RWPE2 (cell line): ENCODE measurements at regions not wholly inside any gene's neighbourhood (a gene's known extent, or its start where the extent isn't known, plus 50 kb on each side); places are given as distances from the start of the nearest gene placed in this dataset.

Experiments
- ATAC-seq: fragments of 200-7000 bp; cut with Tn5 transposase; 3 replicates; pipeline ENCODE4 v1.9.1; 2021; ENCODE audit warnings: low read depth
- DNase-seq: peaks from one replicate; pipeline ENCODE4 v3.0.0-alpha.2; 2020; ENCODE audit warnings: low spot score
- H3K27ac ChIP-seq: fragments of 450-650 bp; 2 replicates; pipeline ENCODE4 v1.5.1; 2017; ENCODE audit warnings: mild to moderate bottlenecking; ENCODE audit not compliant: poor library complexity, severe bottlenecking
- H3K27me3 ChIP-seq: fragments of 250-450 bp; sonication (Bioruptor Pico); 2 replicates; pipeline ENCODE4 v1.5.1; 2021; ENCODE audit warnings: mild to moderate bottlenecking, moderate library complexity; ENCODE audit not compliant: insufficient read depth, poor library complexity, severe bottlenecking
- H3K36me3 ChIP-seq: fragments of 250-450 bp; sonication (Bioruptor Pico); 2 replicates; pipeline ENCODE4 v1.5.1; 2020; ENCODE audit warnings: low read depth, mild to moderate bottlenecking, moderate library complexity
- H3K4me1 ChIP-seq: fragments of 250-450 bp; sonication (Bioruptor Pico); 2 replicates; pipeline ENCODE4 v1.5.1; 2021; ENCODE audit warnings: mild to moderate bottlenecking, moderate library complexity; ENCODE audit not compliant: insufficient read depth, poor library complexity, severe bottlenecking
- H3K4me3 ChIP-seq: fragments of 250-450 bp; sonication (Bioruptor Pico); 2 replicates; pipeline ENCODE4 v1.5.1; 2021; ENCODE audit warnings: mild to moderate bottlenecking, moderate library complexity; ENCODE audit not compliant: severe bottlenecking
- H3K9me3 ChIP-seq: fragments of 250-450 bp; sonication (Bioruptor Pico); 2 replicates; pipeline ENCODE4 v1.5.1; 2021; ENCODE audit warnings: mild to moderate bottlenecking, moderate library complexity; ENCODE audit not compliant: severe bottlenecking
- CTCF ChIP-seq: fragments of 450-650 bp; IDR thresholded peaks from one replicate; pipeline ENCODE4 v1.5.1; 2017; ENCODE audit warnings: mild to moderate bottlenecking, moderate library complexity; ENCODE audit not compliant: poor library complexity, severe bottlenecking

GRCh38 chr13:100962585-100962984, 288.0 kb upstream of the TMTC4 start:
- Histone ChIP-seq H3K4me3 (no peak overlapping the region), H3K9me3 (no peaks in the 10 kb centered on the region), H3K36me3 (no peaks in the 10 kb centered on the region), H3K4me1 (no peaks in the 10 kb centered on the region), H3K27me3 (no peaks in the 10 kb centered on the region), H3K27ac (no peak overlapping the region)
- DNase-seq = no peak
- no peak for ATAC-seq
- no peak for TF ChIP-seq CTCF

GRCh38 chr13:100961186-100961585, 286.6 kb upstream of the TMTC4 start:
- no peak for TF ChIP-seq CTCF
- H3K27me3 ChIP-seq = no peaks in the 10 kb centered on the region
- DNase-seq = no peak
- no peak overlapping the region for H3K27ac ChIP-seq
- no peaks in the 10 kb centered on the region for H3K4me1 ChIP-seq
- H3K4me3 ChIP-seq = no peak overlapping the region
- no peaks in the 10 kb centered on the region for H3K36me3 ChIP-seq
- no peaks in the 10 kb centered on the region for H3K9me3 ChIP-seq
- ATAC-seq = no peak

- H3K4me3 ChIP-seq = no peak overlapping the region
- no peaks in the 10 kb centered on the region for H3K4me1 ChIP-seq
- DNase-seq (no peak), ATAC-seq (no peak)
- TF ChIP-seq CTCF = no peak
- no peak overlapping the region for H3K27ac ChIP-seq
- no peaks in the 10 kb centered on the region for H3K9me3 ChIP-seq
- H3K36me3 ChIP-seq = no peaks in the 10 kb centered on the region
- H3K27me3 ChIP-seq = no peaks in the 10 kb centered on the region
Observed at GRCh38 chr13:100958831-100959230, 284.2 kb upstream of the TMTC4 start.

GRCh38 chr13:100957741-100958140, 283.1 kb upstream of the TMTC4 start:
- H3K27me3 ChIP-seq = no peaks in the 10 kb centered on the region
- TF ChIP-seq CTCF = no peak
- H3K9me3 ChIP-seq = no peaks in the 10 kb centered on the region

GRCh38 chr13:100954430-100955305, 280.1 kb upstream of the TMTC4 start:
- Histone ChIP-seq H3K4me1 (no peaks in the 10 kb centered on the region), H3K4me3 (no peak overlapping the region), H3K27ac (no peak overlapping the region), H3K36me3 (no peaks in the 10 kb centered on the region), H3K27me3 (no peaks in the 10 kb centered on the region), H3K9me3 (no peaks in the 10 kb centered on the region)
- ATAC-seq (no peak), DNase-seq (no peak)
- TF ChIP-seq CTCF = no peak

More at GRCh38 chr13:100957741-100958140, 283.1 kb upstream of the TMTC4 start:
- ATAC-seq (no peak), DNase-seq (no peak)
- H3K36me3 ChIP-seq = no peaks in the 10 kb centered on the region
- H3K4me1 ChIP-seq = no peaks in the 10 kb centered on the region
- H3K27ac ChIP-seq = no peak overlapping the region
- no peak overlapping the region for H3K4me3 ChIP-seq
